Endothelial cell (in vitro differentiated cells): ENCODE measurements at regions not wholly inside any gene's neighbourhood (a gene's known extent, or its start where the extent isn't known, plus 50 kb on each side); places are given as distances from the start of the nearest gene placed in this dataset.

Experiments used
- DNase-seq: peaks from one replicate; pipeline ENCODE4 v3.0.0; 2021; ENCODE audit warnings: low spot score
- H3K27ac Mint-ChIP-seq: one replicate; pipeline ENCODE4 v1.8.0; 2021; ENCODE audit warnings: mixed read lengths, inconsistent platforms; ENCODE audit not compliant: unreplicated experiment
- H3K27me3 Mint-ChIP-seq: one replicate; pipeline ENCODE4 v1.8.0; 2021; ENCODE audit warnings: mild to moderate bottlenecking, moderate library complexity, mixed read lengths, inconsistent platforms; ENCODE audit not compliant: unreplicated experiment
- H3K36me3 Mint-ChIP-seq: one replicate; pipeline ENCODE4 v1.8.0; 2021; ENCODE audit warnings: mild to moderate bottlenecking, low read depth, mixed read lengths, inconsistent platforms; ENCODE audit not compliant: unreplicated experiment
- H3K4me1 Mint-ChIP-seq: one replicate; pipeline ENCODE4 v1.8.0; 2021; ENCODE audit warnings: mild to moderate bottlenecking, mixed read lengths, inconsistent platforms; ENCODE audit not compliant: unreplicated experiment
- H3K4me3 Mint-ChIP-seq: one replicate; pipeline ENCODE4 v1.8.0; 2021; ENCODE audit warnings: mild to moderate bottlenecking, mixed read lengths, inconsistent platforms; ENCODE audit not compliant: unreplicated experiment
- H3K9me3 Mint-ChIP-seq: one replicate; pipeline ENCODE4 v1.8.0; 2021; ENCODE audit warnings: mixed read lengths, inconsistent platforms; ENCODE audit not compliant: unreplicated experiment
- TF ChIP-seq, protein P1 (sequence below): fragments of 200-600 bp; sonication (generic); IDR thresholded peaks from one replicate; pipeline ENCODE4 v1.5.0; 2021; ENCODE audit warnings: antibody characterized with exemption; ENCODE audit not compliant: unreplicated experiment

DNA sequence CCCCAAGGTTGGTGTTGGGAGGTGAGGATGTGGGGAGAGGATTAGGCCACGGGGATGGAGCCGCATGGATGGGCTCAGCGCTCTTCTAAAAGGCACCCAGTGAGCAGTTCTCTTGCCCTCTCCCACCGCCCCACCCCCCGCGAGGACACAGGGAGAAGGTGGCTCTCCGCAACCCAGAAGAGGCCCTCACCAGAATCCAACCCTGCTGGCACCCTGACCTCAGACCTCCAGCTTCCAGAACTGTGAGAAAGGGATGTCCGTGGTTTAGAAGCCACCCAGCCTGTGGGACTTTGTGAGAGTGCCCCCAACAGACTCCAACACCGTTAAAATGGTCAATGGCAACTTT, 242.8 kb upstream of the PPP2R2D start:
- no peak overlapping the region for H3K4me3 Mint-ChIP-seq
- peaks cover 9% of the 10 kb centered on the region for H3K27me3 Mint-ChIP-seq
- H3K9me3 Mint-ChIP-seq, result no peaks in the 10 kb centered on the region
- no peak for DNase-seq
- TF ChIP-seq, protein P1, sequence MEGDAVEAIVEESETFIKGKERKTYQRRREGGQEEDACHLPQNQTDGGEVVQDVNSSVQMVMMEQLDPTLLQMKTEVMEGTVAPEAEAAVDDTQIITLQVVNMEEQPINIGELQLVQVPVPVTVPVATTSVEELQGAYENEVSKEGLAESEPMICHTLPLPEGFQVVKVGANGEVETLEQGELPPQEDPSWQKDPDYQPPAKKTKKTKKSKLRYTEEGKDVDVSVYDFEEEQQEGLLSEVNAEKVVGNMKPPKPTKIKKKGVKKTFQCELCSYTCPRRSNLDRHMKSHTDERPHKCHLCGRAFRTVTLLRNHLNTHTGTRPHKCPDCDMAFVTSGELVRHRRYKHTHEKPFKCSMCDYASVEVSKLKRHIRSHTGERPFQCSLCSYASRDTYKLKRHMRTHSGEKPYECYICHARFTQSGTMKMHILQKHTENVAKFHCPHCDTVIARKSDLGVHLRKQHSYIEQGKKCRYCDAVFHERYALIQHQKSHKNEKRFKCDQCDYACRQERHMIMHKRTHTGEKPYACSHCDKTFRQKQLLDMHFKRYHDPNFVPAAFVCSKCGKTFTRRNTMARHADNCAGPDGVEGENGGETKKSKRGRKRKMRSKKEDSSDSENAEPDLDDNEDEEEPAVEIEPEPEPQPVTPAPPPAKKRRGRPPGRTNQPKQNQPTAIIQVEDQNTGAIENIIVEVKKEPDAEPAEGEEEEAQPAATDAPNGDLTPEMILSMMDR, result no peak
- H3K36me3 Mint-ChIP-seq, result no peaks in the 10 kb centered on the region
- H3K27ac Mint-ChIP-seq, result no peak overlapping the region
- peaks cover 8% of the 10 kb centered on the region for H3K4me1 Mint-ChIP-seq

DNA sequence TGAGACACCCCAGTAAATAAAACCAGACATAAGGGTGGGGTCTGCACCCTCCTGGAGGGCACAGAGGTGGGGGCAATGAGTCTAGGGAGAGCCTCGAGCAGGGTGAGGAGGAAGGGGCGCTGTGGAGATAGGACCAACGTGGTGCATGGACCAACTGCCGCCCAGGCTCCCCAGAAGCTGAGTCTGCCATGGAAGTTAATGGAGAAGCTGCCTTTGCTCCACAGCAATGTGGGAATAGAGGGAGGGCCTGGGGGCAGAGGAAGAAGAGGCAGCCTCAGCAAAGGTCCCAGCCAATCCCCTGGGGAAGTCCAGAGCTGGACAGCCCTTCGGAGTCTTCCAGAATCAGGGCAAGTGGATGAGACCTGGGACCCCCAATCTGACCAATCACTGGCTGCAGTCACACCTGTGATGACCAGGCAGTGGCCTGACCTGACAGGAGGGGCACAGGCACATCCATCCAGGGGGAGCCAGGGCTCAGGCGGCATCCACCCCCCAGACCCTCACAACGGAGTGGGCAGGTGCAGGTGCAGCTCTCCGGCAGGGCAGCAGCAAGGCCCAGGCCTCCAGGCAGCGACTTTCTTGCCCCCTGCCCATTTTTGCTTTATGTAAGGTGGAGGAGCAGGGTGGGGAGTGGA, 242.2 kb upstream of the PPP2R2D start:
- peaks cover 8% of the 10 kb centered on the region for H3K4me1 Mint-ChIP-seq
- no peak for DNase-seq
- TF ChIP-seq, protein P1, result no peak
- H3K27ac Mint-ChIP-seq, result no peak overlapping the region
- H3K4me3 Mint-ChIP-seq, result no peak overlapping the region
- no peaks in the 10 kb centered on the region for H3K36me3 Mint-ChIP-seq
- H3K9me3 Mint-ChIP-seq, result no peaks in the 10 kb centered on the region
- peaks cover 5% of the 10 kb centered on the region for H3K27me3 Mint-ChIP-seq

DNA sequence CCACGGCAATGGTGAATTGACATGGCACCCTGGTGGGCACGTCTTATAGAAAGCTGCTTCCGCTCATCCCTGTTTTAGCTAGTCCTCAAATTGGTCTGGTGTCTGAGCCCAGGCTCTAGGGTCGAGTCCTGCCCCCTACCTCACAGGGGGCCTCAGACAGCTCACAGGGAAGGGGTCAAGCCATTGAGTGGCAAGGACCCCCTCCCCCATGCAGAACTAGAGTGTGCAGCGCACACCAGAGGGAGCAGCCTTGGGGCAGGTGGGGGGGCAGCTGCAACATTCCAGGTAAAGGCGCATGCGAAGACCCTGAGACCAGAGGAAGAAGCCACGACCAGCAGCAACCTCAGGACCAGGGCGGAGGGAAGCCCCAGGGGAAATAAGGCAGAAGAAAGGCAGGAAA, 240.4 kb upstream of the PPP2R2D start:
- Mint-ChIP-seq H3K27ac (no peak overlapping the region), H3K4me3 (no peak overlapping the region), H3K4me1 (peaks cover 8% of the 10 kb centered on the region), H3K27me3 (peaks cover 1% of the 10 kb centered on the region), H3K9me3 (no peaks in the 10 kb centered on the region), H3K36me3 (no peaks in the 10 kb centered on the region)
- TF ChIP-seq, protein P1, result no peak
- no peak for DNase-seq

DNA sequence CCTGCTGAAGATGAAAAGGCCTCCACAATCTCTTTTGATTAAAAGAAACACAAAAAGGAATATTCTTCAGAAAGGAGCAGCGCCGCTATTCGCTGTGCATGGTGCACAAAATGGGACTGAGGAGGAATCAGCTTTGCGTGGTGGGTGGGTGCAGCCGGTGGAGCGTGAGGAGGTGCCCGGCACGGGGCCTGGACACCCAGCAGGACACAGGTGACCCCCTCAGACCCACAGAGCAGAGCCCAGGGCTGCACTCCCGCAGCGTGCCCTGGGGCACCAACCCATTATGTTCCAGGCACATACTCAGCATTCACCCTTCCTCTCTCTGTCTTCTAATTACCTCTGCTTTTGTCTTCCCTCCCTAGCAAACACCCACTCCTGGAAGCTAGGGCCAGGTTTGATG, 238.0 kb upstream of the PPP2R2D start:
- TF ChIP-seq, protein P1, result no peak
- DNase-seq, result no peak
- peaks cover 1% of the 10 kb centered on the region for H3K27me3 Mint-ChIP-seq
- no peak overlapping the region for H3K27ac Mint-ChIP-seq
- H3K4me1 Mint-ChIP-seq, result peaks cover 5% of the 10 kb centered on the region
- H3K9me3 Mint-ChIP-seq, result no peaks in the 10 kb centered on the region
- H3K4me3 Mint-ChIP-seq, result no peak overlapping the region
- H3K36me3 Mint-ChIP-seq, result no peaks in the 10 kb centered on the region

DNA sequence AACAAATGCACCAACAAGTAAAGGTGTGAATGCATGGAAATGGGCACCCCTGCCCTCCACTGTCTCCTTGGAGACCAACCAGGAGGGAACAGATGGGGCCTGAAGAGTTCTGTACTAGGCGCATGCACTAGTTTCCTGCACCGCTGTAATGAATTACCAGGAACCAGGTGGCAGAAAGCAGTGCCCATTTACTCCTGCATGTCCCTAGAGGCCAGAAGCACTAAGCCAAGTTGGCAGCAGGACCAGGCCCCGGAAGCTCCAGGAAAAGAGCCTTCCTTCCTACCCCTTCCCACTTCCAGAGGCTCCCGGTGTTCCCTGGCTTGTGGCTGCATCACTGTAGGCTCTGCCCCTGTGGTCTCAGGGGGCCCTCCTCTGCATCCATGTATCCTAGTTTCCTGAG, 237.5 kb upstream of the PPP2R2D start:
- no peak for DNase-seq
- H3K4me1 Mint-ChIP-seq, result peaks cover 5% of the 10 kb centered on the region
- H3K36me3 Mint-ChIP-seq, result no peaks in the 10 kb centered on the region
- peaks cover 1% of the 10 kb centered on the region for H3K27me3 Mint-ChIP-seq
- H3K4me3 Mint-ChIP-seq, result no peak overlapping the region
- TF ChIP-seq, protein P1, result no peak
- H3K9me3 Mint-ChIP-seq, result no peaks in the 10 kb centered on the region
- no peak overlapping the region for H3K27ac Mint-ChIP-seq
